Endometrium (tissue), 2 donors: ENCODE measurements at regions not wholly inside any gene's neighbourhood (a gene's known extent, or its start where the extent isn't known, plus 50 kb on each side); places are given as distances from the start of the nearest gene placed in this dataset.

ENCODE experiments used
- FAIRE-seq: peaks from 2 replicates; lab custom pipeline; 2012; peaks lifted over from hg19 to GRCh38; lab: Jason Lieb, UNC
- donor health status: control.
- donor health status: control.

GRCh38 chr2:6667326-6667725 lies 198.4 kb downstream of the CMPK2 start:
- FAIRE-seq: no peak

DNA sequence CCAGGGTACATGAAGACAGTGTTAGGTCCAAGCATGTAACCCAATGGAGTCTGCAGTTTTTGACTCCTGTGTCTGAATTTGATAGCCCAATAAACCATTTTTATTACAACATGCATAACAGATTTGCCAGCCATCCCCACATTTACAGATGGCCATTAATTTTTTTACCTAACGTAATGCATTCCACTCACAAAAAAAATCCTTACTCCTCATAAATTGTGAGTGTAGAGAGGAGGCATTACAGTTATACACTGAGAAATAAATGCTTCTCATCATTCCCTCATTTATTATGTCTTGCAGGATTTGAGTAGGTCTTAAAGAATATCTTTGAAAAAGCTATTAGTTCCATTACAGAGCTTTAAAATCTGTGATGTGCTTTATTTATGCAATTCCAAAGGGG lies 193.8 kb downstream of the CMPK2 start:
- no peak for FAIRE-seq

- FAIRE-seq: no peak
Measured at GRCh38 chr2:6674381-6674780, 191.3 kb downstream of the CMPK2 start.

- no peak for FAIRE-seq
Measured at GRCh38 chr2:6675791-6676190, 189.9 kb downstream of the CMPK2 start.

GRCh38 chr2:6676241-6676640 lies 189.5 kb downstream of the CMPK2 start:
- FAIRE-seq: no peak

GRCh38 chr2:6676776-6677175 lies 188.9 kb downstream of the CMPK2 start:
- FAIRE-seq: no peak

GRCh38 chr2:6679471-6679870 lies 186.2 kb downstream of the CMPK2 start:
- no peak for FAIRE-seq

DNA sequence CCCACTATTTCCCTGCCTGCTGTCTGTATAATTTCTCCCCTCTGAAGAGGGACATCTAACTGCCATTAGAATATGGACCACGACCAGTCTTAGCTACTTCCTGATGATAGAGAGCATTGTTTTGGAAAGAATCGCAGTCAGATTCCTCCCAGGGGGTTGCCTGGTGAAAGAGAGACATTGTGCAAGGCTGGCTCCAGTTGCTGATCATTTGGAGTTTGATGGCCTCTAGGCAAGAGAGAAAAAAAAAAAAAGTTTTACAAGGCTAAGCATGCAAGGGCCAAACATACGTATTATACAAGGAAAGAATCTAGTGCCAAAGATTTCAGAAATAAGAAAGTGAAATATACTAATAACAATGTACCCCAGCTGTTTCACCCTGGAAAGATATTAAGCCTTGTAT lies 182.2 kb downstream of the CMPK2 start:
- FAIRE-seq: no peak

GRCh38 chr2:6685447-6685846 lies 180.3 kb downstream of the CMPK2 start:
- no peak for FAIRE-seq

GRCh38 chr2:6692056-6692455 lies 173.7 kb downstream of the CMPK2 start:
- FAIRE-seq: no peak

DNA sequence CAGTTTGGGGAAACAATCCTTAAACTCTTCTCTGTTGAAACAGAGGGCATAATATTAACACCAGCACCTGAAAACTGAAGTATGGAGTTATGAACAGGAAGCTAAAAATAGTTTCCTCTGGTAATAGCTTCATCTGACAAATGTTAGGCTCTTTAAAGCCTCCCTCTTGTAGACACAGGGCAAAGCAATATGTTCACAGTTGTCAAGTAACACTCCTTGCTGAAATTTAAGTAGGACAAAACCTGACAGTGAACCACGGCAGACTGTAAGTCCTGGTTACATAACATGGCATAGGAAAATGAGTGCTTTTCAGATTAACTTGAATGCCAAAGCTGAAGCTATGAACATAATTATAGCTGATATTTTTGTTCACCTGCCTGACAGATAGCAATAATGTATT lies 172.9 kb downstream of the CMPK2 start:
- FAIRE-seq: no peak

GRCh38 chr2:6694555-6694954 lies 171.2 kb downstream of the CMPK2 start:
- FAIRE-seq: no peak

GRCh38 chr2:6700335-6700734 lies 165.4 kb downstream of the CMPK2 start:
- no peak for FAIRE-seq

GRCh38 chr2:6704077-6704476 lies 161.6 kb downstream of the CMPK2 start:
- no peak for FAIRE-seq

GRCh38 chr2:6721395-6721794 lies 144.3 kb downstream of the CMPK2 start:
- FAIRE-seq: no peak

GRCh38 chr2:6722574-6722973 lies 143.1 kb downstream of the CMPK2 start:
- no peak for FAIRE-seq

DNA sequence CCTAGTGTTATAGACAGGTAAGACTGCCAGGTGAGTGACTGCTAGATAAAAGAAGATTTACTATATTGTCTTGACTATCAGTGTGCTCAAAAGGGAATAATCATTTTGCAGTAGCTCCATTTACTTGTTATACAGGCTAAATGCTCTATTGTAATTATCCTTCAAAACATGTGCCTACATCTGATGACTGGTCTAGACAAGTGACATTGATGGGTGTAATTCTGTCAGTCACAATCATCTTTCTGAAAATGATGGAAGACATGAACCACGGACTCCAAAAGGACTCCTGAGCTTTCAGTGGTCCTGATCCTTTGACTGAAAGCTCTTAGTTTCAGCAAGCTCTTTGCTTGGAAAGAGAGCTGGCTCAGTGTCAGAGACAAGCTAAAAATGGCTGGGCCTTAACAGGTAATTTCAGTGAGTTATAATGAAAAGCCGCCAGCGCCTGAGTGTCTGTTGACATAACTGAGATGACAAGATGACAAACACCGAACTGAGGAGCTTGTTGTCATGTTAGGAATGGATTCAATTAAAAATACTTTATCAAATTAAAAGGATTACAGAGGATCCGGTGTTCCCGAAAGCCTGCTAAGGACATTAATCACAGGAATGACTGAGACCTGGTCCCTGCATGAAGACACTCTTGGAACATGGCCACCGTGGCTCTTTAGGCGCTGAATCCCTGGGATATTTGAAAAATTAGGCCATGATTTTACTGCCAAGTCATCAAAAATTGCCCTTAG lies 141.7 kb downstream of the CMPK2 start:
- FAIRE-seq: no peak

DNA sequence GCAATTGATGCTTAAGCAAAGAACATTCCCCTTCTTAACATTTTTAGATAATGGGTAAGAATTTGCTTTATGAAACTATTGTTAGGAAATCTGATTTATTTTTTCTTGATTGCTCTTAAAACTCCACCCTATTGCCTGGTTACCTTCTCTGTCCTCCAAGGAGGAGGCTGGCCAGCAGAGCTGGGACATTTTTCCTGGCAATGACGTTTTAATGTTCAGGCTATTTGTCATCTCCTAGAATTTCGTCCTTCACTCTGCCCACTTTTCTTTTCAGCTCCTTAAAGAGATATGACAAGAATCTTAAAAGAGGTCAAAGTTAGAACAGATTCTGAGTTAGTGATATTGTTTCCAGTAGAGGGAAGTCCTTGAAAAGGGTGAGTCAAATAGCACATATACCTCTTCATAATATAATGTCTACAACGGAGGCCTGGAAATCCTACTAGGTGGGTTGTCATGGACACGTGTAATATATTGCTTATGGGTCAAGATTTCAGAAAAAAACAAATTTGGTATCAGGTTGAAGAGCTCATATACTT lies 141.0 kb downstream of the CMPK2 start:
- FAIRE-seq: no peak

DNA sequence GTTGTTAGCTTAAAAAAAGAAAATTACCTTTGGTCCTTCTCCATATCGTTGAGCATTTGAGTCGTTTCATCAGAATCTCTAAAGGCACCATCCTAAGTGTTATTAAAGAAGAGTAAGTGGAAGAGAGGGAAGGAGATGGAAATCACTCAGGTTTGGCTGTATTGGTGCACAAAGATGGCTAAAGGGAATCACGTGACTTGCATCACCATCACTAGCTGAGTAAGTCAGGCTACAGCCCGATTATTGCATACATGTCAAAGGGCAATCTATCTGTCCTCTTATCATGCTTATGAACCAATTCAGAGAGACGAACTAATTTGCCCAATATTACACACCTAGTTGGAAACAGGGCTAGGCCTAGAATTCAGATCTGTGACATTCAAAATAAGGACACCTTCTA lies 137.6 kb downstream of the CMPK2 start:
- FAIRE-seq: no peak

DNA sequence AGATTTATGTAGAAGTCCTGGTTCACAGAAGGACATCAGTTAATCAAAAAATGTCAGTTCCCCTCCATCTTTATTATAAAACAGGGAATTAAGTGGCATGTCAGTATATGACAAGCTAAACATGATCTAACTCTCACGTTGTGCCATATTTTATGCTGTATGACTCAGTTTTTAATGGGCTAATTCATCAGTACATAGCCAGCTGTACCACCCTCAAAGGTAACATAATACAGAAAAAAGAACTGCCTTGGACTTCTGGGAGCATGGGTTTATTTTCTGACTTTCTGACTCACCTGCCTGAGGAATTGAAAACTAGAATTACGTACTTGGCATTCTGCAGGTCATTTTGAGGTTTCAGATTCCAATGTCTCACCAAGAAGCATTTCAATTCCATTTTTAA lies 135.7 kb downstream of the CMPK2 start:
- FAIRE-seq: no peak

DNA sequence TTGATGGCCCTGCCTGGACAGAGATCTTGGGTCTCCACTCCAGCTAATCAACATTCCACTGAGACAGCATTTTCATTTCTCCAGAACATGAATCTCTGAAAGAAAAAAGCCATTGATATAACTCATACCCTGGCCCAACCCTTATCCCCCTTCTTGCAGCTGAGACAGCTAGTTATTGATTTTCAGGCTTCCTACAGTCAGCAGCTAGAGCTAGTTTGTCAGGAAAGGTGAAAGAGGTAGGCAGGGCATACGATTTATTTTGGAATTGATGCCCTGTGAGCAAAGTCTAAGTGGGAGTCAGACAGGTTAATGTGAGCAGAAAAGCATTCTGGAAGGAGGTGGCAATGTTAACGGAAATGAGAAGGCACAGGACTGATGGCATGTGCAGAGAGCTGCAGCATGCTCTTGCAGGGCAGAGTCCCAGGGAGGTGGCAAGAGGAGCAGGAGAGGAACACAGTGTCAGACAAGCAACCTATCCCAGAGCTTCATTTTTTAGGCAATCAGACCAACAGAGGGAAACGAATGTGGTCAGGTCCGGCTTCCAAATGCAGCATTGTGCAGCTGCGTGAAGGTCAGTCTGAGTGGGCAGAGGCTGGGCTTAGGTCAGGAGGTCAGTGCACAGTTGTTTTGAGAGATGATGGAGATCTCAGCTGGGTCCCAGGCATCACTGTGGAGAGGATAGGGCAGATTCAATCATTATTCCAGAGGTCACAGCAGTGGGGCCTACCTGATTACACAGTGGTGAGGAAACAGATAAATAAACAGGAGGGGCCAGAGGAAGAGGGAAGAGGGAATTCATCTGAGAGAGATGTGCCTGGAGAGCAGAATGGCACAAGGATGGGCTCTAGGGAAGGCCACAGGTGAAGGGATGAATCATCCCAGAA lies 134.8 kb downstream of the CMPK2 start:
- FAIRE-seq: no peak

DNA sequence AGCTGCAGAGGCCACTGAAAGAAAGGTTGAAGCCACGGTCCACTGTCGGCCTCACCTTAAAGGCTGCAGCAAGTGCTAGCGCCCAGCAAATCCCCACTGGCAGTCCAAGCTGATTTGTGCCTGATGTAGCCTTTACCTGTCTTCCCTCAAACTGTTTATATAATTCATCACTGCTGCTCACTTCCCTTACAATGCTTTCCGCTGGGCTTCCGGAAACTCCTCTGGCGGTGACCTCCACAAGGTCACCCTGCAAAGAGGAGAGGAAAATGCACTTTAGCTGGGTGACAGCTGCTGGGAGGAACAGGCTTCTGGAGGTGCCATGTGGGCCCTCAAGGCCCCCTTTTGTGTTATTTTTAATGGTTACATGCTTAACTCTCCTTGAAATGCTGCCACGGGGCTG lies 126.2 kb downstream of the CMPK2 start:
- FAIRE-seq: no peak

- no peak for FAIRE-seq
Measured at GRCh38 chr2:6741229-6741628, 124.5 kb downstream of the CMPK2 start.
